Loucy (cell line): ENCODE measurements at regions not wholly inside any gene's neighbourhood (a gene's known extent, or its start where the extent isn't known, plus 50 kb on each side); places are given as distances from the start of the nearest gene placed in this dataset.

Experiments used
- CTCF ChIP-seq: fragments of 200-600 bp; sonication (generic); conservative IDR thresholded peaks from 2 replicates; pipeline ENCODE4 v1.5.1; 2014; ENCODE audit warnings: mild to moderate bottlenecking, antibody characterized with exemption, low read length
- EZH2phosphoT487 ChIP-seq: fragments of 200-600 bp; IDR thresholded peaks from 2 replicates; pipeline ENCODE4 v1.6.1; 2018; ENCODE audit warnings: antibody characterized with exemption, mild to moderate bottlenecking, moderate library complexity, borderline replicate concordance

DNA sequence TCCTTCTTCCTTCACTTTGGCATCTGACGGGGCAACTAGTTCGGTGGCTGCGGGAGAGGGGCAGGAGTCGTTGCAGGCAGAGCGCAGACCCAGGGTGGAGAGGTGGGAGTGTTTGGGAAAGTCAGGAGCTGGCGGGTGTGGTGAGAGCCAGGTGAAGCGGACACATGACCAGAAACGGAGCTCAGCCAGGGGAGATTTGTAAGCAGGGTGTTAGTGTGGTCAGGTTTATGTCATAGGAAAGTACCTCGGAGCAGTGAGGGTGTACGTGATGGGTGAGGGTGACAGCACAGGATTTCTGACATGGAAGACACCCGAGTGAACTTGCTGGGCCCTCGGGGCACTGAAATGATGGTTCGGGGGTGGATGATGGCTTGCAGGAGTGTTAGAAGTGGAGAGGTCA is 247.4 kb upstream of the TPM1 start:
- no peak for TF ChIP-seq EZH2phosphoT487
- TF ChIP-seq CTCF = no peak
